HL-60 (cell line): ENCODE measurements at regions not wholly inside any gene's neighbourhood (a gene's known extent, or its start where the extent isn't known, plus 50 kb on each side); places are given as distances from the start of the nearest gene placed in this dataset.

Source experiments
- DNase-seq, 2 experiments: peaks; one replicate each; pipeline ENCODE4 v3.0.0-alpha.2; 2010 to 2020; ENCODE audit warnings: low read depth in 1 of 2, low spot score in 1 of 2
- H3K27ac ChIP-seq: fragments of 250-450 bp; sonication (Bioruptor Pico); replicated peaks from 2 replicates; pipeline ENCODE4 v1.5.1; 2020; ENCODE audit warnings: mild to moderate bottlenecking, moderate library complexity
- H3K27me3 ChIP-seq: fragments of 250-450 bp; sonication (Bioruptor Pico); 2 replicates; pipeline ENCODE4 v1.5.1; 2021; ENCODE audit warnings: mild to moderate bottlenecking, moderate library complexity; ENCODE audit not compliant: insufficient read depth, poor library complexity, severe bottlenecking
- H3K4me3 ChIP-seq: replicated peaks from 2 replicates; pipeline ENCODE4 v1.5.1; 2011; ENCODE audit warnings: mild to moderate bottlenecking, control low read depth, low read length; ENCODE audit not compliant: insufficient read depth
- CTCF ChIP-seq: IDR thresholded peaks from one replicate; pipeline ENCODE4 v1.5.1; 2011; ENCODE audit warnings: low read length, control low read depth, inconsistent platforms; ENCODE audit not compliant: insufficient read depth
- GABPA ChIP-seq: IDR thresholded peaks from 2 replicates; pipeline ENCODE4 v1.6.1; 2012; ENCODE audit warnings: low read depth
- POLR2AphosphoS5 ChIP-seq: IDR thresholded peaks from 2 replicates; pipeline ENCODE4 v1.6.1; 2012; ENCODE audit warnings: low read depth
- REST ChIP-seq: IDR thresholded peaks from 2 replicates; pipeline ENCODE4 v1.6.1; 2012; ENCODE audit warnings: low read depth; ENCODE audit not compliant: insufficient replicate concordance
- SPI1 ChIP-seq: IDR thresholded peaks from 2 replicates; pipeline ENCODE4 v1.6.1; 2012; ENCODE audit warnings: low read depth, mild to moderate bottlenecking, borderline replicate concordance

GRCh38 chrX:99415470-99415869 lies 994.6 kb downstream of the PCDH19 start:
- Histone ChIP-seq H3K27ac (no peak overlapping the region), H3K4me3 (no peak overlapping the region), H3K27me3 (no peaks in the 10 kb centered on the region)
- no peak for DNase-seq
- TF ChIP-seq POLR2AphosphoS5 = no peak
- no peak for TF ChIP-seq REST
- TF ChIP-seq CTCF = no peak
- TF ChIP-seq SPI1 = no peak
- TF ChIP-seq GABPA = no peak

- no peak for DNase-seq
- Histone ChIP-seq H3K27me3 (no peaks in the 10 kb centered on the region), H3K4me3 (no peak overlapping the region), H3K27ac (no peak overlapping the region)
- TF ChIP-seq POLR2AphosphoS5 = no peak
- TF ChIP-seq GABPA = no peak
- no peak for TF ChIP-seq CTCF
- TF ChIP-seq SPI1 = no peak
- no peak for TF ChIP-seq REST
Observed at GRCh38 chrX:99413317-99413716, 996.8 kb downstream of the PCDH19 start.

GRCh38 chrX:99398545-99398944 lies 1011.5 kb downstream of the PCDH19 start:
- H3K27ac ChIP-seq = no peak overlapping the region
- TF ChIP-seq GABPA (no peak), CTCF (no peak), POLR2AphosphoS5 (no peak), REST (no peak), SPI1 (no peak)
- no peak overlapping the region for H3K4me3 ChIP-seq
- no peak for DNase-seq
- H3K27me3 ChIP-seq = no peaks in the 10 kb centered on the region
